SK-N-SH treated with all-trans-retinoic acid at 6 μM for 48 hours (cell line): ENCODE measurements at regions not wholly inside any gene's neighbourhood (a gene's known extent, or its start where the extent isn't known, plus 50 kb on each side); places are given as distances from the start of the nearest gene placed in this dataset.

Source experiments
- ATAC-seq: fragments of 200-7000 bp; cut with Tn5 transposase; 3 replicates; pipeline ENCODE4 v1.9.1; 2020; ENCODE audit warnings: mild to moderate bottlenecking, moderate library complexity
- ARNTL ChIP-seq: fragments of 450-650 bp; formaldehyde crosslinking; IDR thresholded peaks from 2 replicates; pipeline ENCODE4 v1.5.0; 2020; ENCODE audit warnings: low read depth, mild to moderate bottlenecking, moderate library complexity, borderline replicate concordance
- BACH2 ChIP-seq: fragments of 250-450 bp; sonication (Bioruptor Pico); IDR thresholded peaks from 2 replicates; pipeline ENCODE4 v1.9.0; 2021; ENCODE audit warnings: mild to moderate bottlenecking, borderline replicate concordance
- CREB5 ChIP-seq: fragments of 250-450 bp; sonication (Bioruptor Pico); IDR thresholded peaks from 2 replicates; pipeline ENCODE4 v1.5.1; 2020; ENCODE audit warnings: low read depth, mild to moderate bottlenecking, moderate library complexity
- CSDC2 ChIP-seq: fragments of 250-450 bp; sonication (Bioruptor Pico); IDR thresholded peaks from 2 replicates; pipeline ENCODE4 v1.5.0; 2020; ENCODE audit warnings: mild to moderate bottlenecking, moderate library complexity
- CSRNP3 ChIP-seq: fragments of 250-450 bp; sonication (Bioruptor Pico); IDR thresholded peaks from 2 replicates; pipeline ENCODE4 v1.5.1; 2021; ENCODE audit warnings: mild to moderate bottlenecking, moderate library complexity
- ESRRG ChIP-seq: fragments of 250-450 bp; sonication (Bioruptor Pico); IDR thresholded peaks from 2 replicates; pipeline ENCODE4 v1.6.1; 2021; ENCODE audit warnings: mild to moderate bottlenecking
- GLIS3 ChIP-seq: fragments of 250-450 bp; sonication (Bioruptor Pico); IDR thresholded peaks from 2 replicates; pipeline ENCODE4 v1.5.0; 2020; ENCODE audit warnings: mild to moderate bottlenecking, moderate library complexity
- ISL1 ChIP-seq: fragments of 250-450 bp; sonication (Bioruptor Pico); IDR thresholded peaks from 2 replicates; pipeline ENCODE4 v2.1.2; 2022; ENCODE audit warnings: mild to moderate bottlenecking, moderate library complexity
- OSR1 ChIP-seq: fragments of 250-450 bp; sonication (Bioruptor Pico); IDR thresholded peaks from 2 replicates; pipeline ENCODE4 v1.8.0; 2022; ENCODE audit warnings: moderate library complexity, mild to moderate bottlenecking, inconsistent platforms
- PATZ1 ChIP-seq: fragments of 250-450 bp; sonication (Bioruptor Pico); IDR thresholded peaks from 2 replicates; pipeline ENCODE4 v1.8.0; 2020; ENCODE audit warnings: mild to moderate bottlenecking, moderate library complexity, borderline replicate concordance
- POU6F1 ChIP-seq: fragments of 250-450 bp; sonication (Bioruptor Pico); IDR thresholded peaks from 2 replicates; pipeline ENCODE4 v1.8.0; 2021; ENCODE audit warnings: low read depth, mild to moderate bottlenecking, moderate library complexity, borderline replicate concordance
- PPARA ChIP-seq: fragments of 250-450 bp; sonication (Bioruptor Pico); IDR thresholded peaks from 2 replicates; pipeline ENCODE4 v1.5.0; 2020; ENCODE audit warnings: mild to moderate bottlenecking, borderline replicate concordance
- RARB ChIP-seq: fragments of 250-450 bp; sonication (Bioruptor Pico); IDR thresholded peaks from 2 replicates; pipeline ENCODE4 v1.8.0; 2021; ENCODE audit warnings: mild to moderate bottlenecking, moderate library complexity
- SNAI2 ChIP-seq: fragments of 250-450 bp; sonication (Bioruptor Pico); IDR thresholded peaks from 2 replicates; pipeline ENCODE4 v1.5.0; 2020; ENCODE audit warnings: mild to moderate bottlenecking, moderate library complexity
- TCF4 ChIP-seq: fragments of 250-450 bp; sonication (Bioruptor Pico); IDR thresholded peaks from 2 replicates; pipeline ENCODE4 v1.8.0; 2021; ENCODE audit warnings: mild to moderate bottlenecking, moderate library complexity, borderline replicate concordance
- TOX ChIP-seq: fragments of 250-450 bp; sonication (Bioruptor Pico); IDR thresholded peaks from 2 replicates; pipeline ENCODE4 v1.8.0; 2021; ENCODE audit warnings: mild to moderate bottlenecking, moderate library complexity, borderline replicate concordance
- TSHZ2 ChIP-seq: fragments of 250-450 bp; sonication (Bioruptor Pico); IDR thresholded peaks from 2 replicates; pipeline ENCODE4 v1.5.0; 2020; ENCODE audit warnings: mild to moderate bottlenecking, moderate library complexity
- ZC3H10 ChIP-seq: fragments of 250-450 bp; sonication (Bioruptor Pico); IDR thresholded peaks from 2 replicates; pipeline ENCODE4 v1.5.1; 2021; ENCODE audit warnings: mild to moderate bottlenecking, moderate library complexity
- ZFP3 ChIP-seq: fragments of 250-450 bp; sonication (Bioruptor Pico); IDR thresholded peaks from 2 replicates; pipeline ENCODE4 v1.5.0; 2020; ENCODE audit warnings: mild to moderate bottlenecking, moderate library complexity
- ZFP30 ChIP-seq: fragments of 450-650 bp; formaldehyde crosslinking; IDR thresholded peaks from 2 replicates; pipeline ENCODE4 v1.5.0; 2022; ENCODE audit warnings: mild to moderate bottlenecking, moderate library complexity
- ZNF565 ChIP-seq: fragments of 450-650 bp; formaldehyde crosslinking; conservative IDR thresholded peaks from 2 replicates; pipeline ENCODE4 v1.5.0; 2020; ENCODE audit warnings: low read depth, mild to moderate bottlenecking, moderate library complexity
- ZNF70 ChIP-seq: fragments of 450-650 bp; formaldehyde crosslinking; IDR thresholded peaks from 2 replicates; pipeline ENCODE4 v1.5.0; 2020; ENCODE audit warnings: mild to moderate bottlenecking, moderate library complexity
- ZNF8 ChIP-seq: fragments of 450-650 bp; formaldehyde crosslinking; IDR thresholded peaks from 2 replicates; pipeline ENCODE4 v1.5.0; 2020; ENCODE audit warnings: mild to moderate bottlenecking, moderate library complexity

GRCh38 chr7:26480156-26480555 lies 188.5 kb downstream of the SNX10 start:
- no peak for ATAC-seq

GRCh38 chr7:26482927-26483326 lies 191.3 kb downstream of the SNX10 start:
- ATAC-seq, result no peak
- TF ChIP-seq ARNTL, result no peak
- no peak for TF ChIP-seq CSRNP3 (CRISPR knock-in tag)
- no peak for TF ChIP-seq SNAI2
- no peak for TF ChIP-seq TOX (CRISPR knock-in tag)
- TF ChIP-seq PPARA, result no peak
- no peak for TF ChIP-seq GLIS3 (CRISPR knock-in tag)
- TF ChIP-seq BACH2 (CRISPR knock-in tag), result no peak
- TF ChIP-seq POU6F1 (CRISPR knock-in tag), result no peak
- no peak for TF ChIP-seq ESRRG
- no peak for TF ChIP-seq TCF4 (CRISPR knock-in tag)
- TF ChIP-seq OSR1 (CRISPR knock-in tag), result no peak
- TF ChIP-seq TSHZ2 (CRISPR knock-in tag), result no peak
- no peak for TF ChIP-seq CREB5 (CRISPR knock-in tag)
- no peak for TF ChIP-seq ZNF8 (CRISPR knock-in tag)
- no peak for TF ChIP-seq PATZ1 (CRISPR knock-in tag)
- no peak for TF ChIP-seq ZC3H10
- TF ChIP-seq ZNF70, result no peak

More at GRCh38 chr7:26480156-26480555, 188.5 kb downstream of the SNX10 start:
- TF ChIP-seq ZFP3 (CRISPR knock-in tag) (no peak), ARNTL (no peak), ISL1 (CRISPR knock-in tag) (no peak), ZC3H10 (no peak), PATZ1 (CRISPR knock-in tag) (no peak), ZNF70 (no peak), RARB (CRISPR knock-in tag) (no peak), CSDC2 (CRISPR knock-in tag) (no peak), TSHZ2 (CRISPR knock-in tag) (no peak), ZFP30 (CRISPR knock-in tag) (no peak), ZNF8 (CRISPR knock-in tag) (no peak), ZNF565 (CRISPR knock-in tag) (no peak)
